ENCODE measurements at regions not wholly inside any gene's neighbourhood (a gene's known extent, or its start where the extent isn't known, plus 50 kb on each side); places are given as distances from the start of the nearest gene placed in this dataset.

DNA sequence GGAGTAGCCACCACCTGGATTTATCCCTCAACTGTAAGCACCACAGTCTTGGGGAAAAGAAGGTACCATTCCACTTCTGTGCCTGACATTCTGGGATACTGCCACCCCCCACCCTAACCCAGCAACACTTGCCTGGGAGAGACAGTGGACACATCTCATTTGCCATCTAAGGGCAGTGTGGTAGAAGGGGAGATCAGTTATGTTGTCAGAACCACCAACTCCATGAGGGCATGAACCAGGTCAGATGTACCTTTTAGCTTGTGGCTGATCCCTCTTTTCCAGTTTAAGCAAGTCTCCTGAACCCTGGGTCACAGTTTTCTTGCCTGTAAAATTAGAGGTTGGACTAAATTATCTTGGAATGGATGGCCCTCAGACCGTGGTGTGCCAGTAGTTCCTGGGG is 165.5 kb downstream of the SCP2D1 start:
- H3K4me1 ChIP-seq (ENCODE audit: control insufficient read depth in 1 of 2, insufficient read depth in 2 of 2, low read length in 2 of 2), result no peaks in the 10 kb centered on the region
- H3K9me3 ChIP-seq (ENCODE audit: control insufficient read depth in 1 of 2, low read length in 2 of 2), result no peaks in the 10 kb centered on the region

DNA sequence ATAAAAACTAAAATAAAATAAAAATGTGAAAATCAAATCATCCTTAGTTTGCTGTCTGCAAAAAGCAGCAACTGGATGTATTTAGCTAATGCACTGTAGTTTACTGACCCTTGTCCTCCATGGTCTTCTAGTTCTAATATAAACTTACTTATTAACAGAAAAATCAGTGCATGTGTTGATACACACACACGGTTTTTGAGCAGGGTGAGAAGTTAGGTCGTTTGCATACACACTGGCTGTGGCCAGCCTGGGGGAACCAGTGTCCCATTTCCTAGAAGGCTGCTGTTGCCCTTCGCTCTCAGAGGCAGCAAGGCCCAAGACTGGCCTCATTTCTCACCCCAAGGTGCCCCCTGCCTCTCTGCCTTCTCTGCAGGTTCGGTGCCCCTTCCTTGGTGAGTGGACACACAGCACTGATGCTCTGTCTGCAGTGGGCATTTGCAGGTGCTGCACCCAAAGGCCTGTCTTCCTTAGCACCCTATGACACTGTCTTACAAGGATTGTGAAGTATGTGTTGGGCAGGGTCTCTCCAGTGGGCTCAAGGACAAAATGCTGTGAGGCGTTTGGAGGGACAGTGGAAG is 168.5 kb downstream of the SCP2D1 start:
- H3K4me3 ChIP-seq (ENCODE audit: low read depth in 1 of 2, low read length in 2 of 2), result no peak overlapping the region
- no peak overlapping the region for H3K9ac ChIP-seq (ENCODE audit: low read depth in 1 of 2, low read length in 2 of 2)
- H3K36me3 ChIP-seq (ENCODE audit: control insufficient read depth in 1 of 2, insufficient read depth in 2 of 2, low read length in 2 of 2), result no peaks in the 10 kb centered on the region

More for the DNA sequence above, 165.5 kb downstream of the SCP2D1 start:
- Histone ChIP-seq H3K36me3 (ENCODE audit: control insufficient read depth in 1 of 2, insufficient read depth in 2 of 2, low read length in 2 of 2) (no peaks in the 10 kb centered on the region), H3K27me3 (ENCODE audit: control insufficient read depth in 1 of 2, insufficient read depth in 2 of 2, low read length in 2 of 2) (no peaks in the 10 kb centered on the region), H3K9ac (ENCODE audit: low read depth in 1 of 2, low read length in 2 of 2) (no peak overlapping the region), H3K4me3 (ENCODE audit: low read depth in 1 of 2, low read length in 2 of 2) (no peak overlapping the region), H3K27ac (ENCODE audit: low read depth, low read length) (no peak overlapping the region)

DNA sequence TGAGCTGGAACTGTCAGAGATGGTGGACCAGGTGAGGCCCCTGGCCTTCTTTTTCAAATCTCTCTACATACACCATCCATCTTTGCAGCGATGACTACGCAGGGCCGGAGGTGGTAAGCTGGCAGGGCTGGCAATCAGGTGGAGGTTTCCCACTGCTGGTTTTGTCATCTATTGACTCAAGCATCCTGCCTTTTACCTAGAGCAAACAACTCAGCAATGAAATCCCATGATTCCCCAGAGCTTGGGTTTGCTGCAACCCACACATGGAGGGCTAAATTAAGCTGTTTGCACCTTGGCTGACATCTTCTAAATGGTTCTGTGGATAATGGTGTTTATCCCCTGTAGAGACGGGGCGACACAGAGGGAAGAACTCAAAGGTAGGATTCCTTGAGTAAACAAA is 170.2 kb downstream of the SCP2D1 start:
- Histone ChIP-seq H3K27me3 (ENCODE audit: control insufficient read depth in 1 of 2, insufficient read depth in 2 of 2, low read length in 2 of 2) (no peaks in the 10 kb centered on the region), H3K36me3 (ENCODE audit: control insufficient read depth in 1 of 2, insufficient read depth in 2 of 2, low read length in 2 of 2) (no peaks in the 10 kb centered on the region), H3K4me3 (ENCODE audit: low read depth in 1 of 2, low read length in 2 of 2) (no peak overlapping the region), H3K9ac (ENCODE audit: low read depth in 1 of 2, low read length in 2 of 2) (no peak overlapping the region), H3K27ac (ENCODE audit: low read depth, low read length) (no peak overlapping the region), H3K9me3 (ENCODE audit: control insufficient read depth in 1 of 2, low read length in 2 of 2) (no peaks in the 10 kb centered on the region), H3K4me1 (ENCODE audit: control insufficient read depth in 1 of 2, insufficient read depth in 2 of 2, low read length in 2 of 2) (no peaks in the 10 kb centered on the region)

More for the DNA sequence above, 168.5 kb downstream of the SCP2D1 start:
- Histone ChIP-seq H3K27ac (ENCODE audit: low read depth, low read length) (no peak overlapping the region), H3K4me1 (ENCODE audit: control insufficient read depth in 1 of 2, insufficient read depth in 2 of 2, low read length in 2 of 2) (no peaks in the 10 kb centered on the region), H3K27me3 (ENCODE audit: control insufficient read depth in 1 of 2, insufficient read depth in 2 of 2, low read length in 2 of 2) (no peaks in the 10 kb centered on the region), H3K9me3 (ENCODE audit: control insufficient read depth in 1 of 2, low read length in 2 of 2) (no peaks in the 10 kb centered on the region)

DNA sequence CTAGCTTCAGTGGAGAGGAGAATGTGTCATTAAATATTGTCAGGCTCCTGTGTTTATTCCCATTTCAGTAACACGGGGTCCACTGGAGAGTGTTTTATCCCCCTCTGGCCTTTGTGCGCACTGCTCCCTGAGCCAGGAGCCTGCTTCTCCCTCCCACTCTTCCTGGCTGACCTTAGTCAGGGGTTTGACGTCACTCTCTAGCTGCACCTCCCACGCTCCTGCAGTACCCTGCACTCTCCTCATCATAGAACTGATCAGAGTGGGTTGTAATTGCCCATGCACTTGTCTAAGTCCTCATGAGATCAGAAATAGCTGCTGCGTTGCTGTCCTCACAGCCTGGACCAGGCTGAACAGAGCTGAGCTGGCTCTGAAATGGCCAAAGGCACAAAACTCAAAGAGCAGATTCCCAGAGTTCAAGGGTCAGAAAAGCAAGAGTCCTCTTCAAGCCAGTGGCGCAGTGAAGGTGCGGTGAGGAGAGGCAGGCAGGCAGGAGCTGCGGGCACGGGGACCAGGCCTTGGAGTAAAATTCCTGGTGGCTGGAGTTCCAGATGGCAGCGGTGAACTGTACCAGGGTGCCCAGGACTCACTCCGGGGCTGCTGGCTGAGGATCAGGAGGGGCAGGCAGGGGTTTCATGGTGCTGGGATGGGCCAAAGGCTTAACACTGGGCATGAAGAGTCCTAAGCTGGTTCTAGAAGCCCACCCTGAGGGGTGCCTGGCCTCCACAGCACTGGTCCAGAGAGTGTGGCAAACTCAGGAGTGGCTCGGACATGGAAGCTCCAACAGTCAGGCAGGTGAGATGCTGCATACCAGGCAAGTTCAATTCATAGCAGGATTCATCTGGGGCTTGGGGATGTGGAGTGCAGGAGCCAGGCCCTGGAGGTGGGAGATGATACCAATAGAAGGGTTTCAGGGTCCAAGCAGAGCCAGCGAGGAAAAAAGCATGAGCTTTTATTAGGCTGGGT is 170.9 kb downstream of the SCP2D1 start:
- H3K36me3 ChIP-seq (ENCODE audit: control insufficient read depth in 1 of 2, insufficient read depth in 2 of 2, low read length in 2 of 2), result no peaks in the 10 kb centered on the region
- H3K9me3 ChIP-seq (ENCODE audit: control insufficient read depth in 1 of 2, low read length in 2 of 2), result no peaks in the 10 kb centered on the region
- no peaks in the 10 kb centered on the region for H3K4me1 ChIP-seq (ENCODE audit: control insufficient read depth in 1 of 2, insufficient read depth in 2 of 2, low read length in 2 of 2)
- H3K4me3 ChIP-seq (ENCODE audit: low read depth in 1 of 2, low read length in 2 of 2), result no peak overlapping the region
- H3K9ac ChIP-seq (ENCODE audit: low read depth in 1 of 2, low read length in 2 of 2), result no peak overlapping the region
- no peak overlapping the region for H3K27ac ChIP-seq (ENCODE audit: low read depth, low read length)
- no peaks in the 10 kb centered on the region for H3K27me3 ChIP-seq (ENCODE audit: control insufficient read depth in 1 of 2, insufficient read depth in 2 of 2, low read length in 2 of 2)

DNA sequence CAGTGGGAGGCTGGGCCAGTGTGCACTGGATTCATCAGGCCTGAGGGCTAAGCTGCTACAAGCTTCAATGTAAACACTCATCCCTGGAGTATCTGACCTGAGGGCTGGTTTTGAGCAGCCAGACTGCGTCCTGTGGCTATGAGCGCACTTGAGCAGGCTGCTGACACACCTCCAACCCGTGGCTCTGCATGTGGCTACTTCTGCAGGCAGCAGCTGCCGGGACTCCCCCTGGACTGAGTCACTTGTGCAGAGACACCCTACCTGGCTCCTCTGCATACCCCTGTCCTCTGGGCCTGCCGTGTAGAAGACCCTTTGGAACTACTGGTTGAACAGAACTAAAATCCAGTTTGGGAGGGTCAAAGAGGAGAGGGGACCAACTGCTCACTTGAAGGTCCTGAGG is 172.0 kb downstream of the SCP2D1 start:
- Histone ChIP-seq H3K4me1 (ENCODE audit: control insufficient read depth in 1 of 2, insufficient read depth in 2 of 2, low read length in 2 of 2) (no peaks in the 10 kb centered on the region), H3K36me3 (ENCODE audit: control insufficient read depth in 1 of 2, insufficient read depth in 2 of 2, low read length in 2 of 2) (no peaks in the 10 kb centered on the region), H3K27ac (ENCODE audit: low read depth, low read length) (no peak overlapping the region), H3K27me3 (ENCODE audit: control insufficient read depth in 1 of 2, insufficient read depth in 2 of 2, low read length in 2 of 2) (no peaks in the 10 kb centered on the region), H3K4me3 (ENCODE audit: low read depth in 1 of 2, low read length in 2 of 2) (no peak overlapping the region), H3K9ac (ENCODE audit: low read depth in 1 of 2, low read length in 2 of 2) (no peak overlapping the region), H3K9me3 (ENCODE audit: control insufficient read depth in 1 of 2, low read length in 2 of 2) (no peaks in the 10 kb centered on the region)

DNA sequence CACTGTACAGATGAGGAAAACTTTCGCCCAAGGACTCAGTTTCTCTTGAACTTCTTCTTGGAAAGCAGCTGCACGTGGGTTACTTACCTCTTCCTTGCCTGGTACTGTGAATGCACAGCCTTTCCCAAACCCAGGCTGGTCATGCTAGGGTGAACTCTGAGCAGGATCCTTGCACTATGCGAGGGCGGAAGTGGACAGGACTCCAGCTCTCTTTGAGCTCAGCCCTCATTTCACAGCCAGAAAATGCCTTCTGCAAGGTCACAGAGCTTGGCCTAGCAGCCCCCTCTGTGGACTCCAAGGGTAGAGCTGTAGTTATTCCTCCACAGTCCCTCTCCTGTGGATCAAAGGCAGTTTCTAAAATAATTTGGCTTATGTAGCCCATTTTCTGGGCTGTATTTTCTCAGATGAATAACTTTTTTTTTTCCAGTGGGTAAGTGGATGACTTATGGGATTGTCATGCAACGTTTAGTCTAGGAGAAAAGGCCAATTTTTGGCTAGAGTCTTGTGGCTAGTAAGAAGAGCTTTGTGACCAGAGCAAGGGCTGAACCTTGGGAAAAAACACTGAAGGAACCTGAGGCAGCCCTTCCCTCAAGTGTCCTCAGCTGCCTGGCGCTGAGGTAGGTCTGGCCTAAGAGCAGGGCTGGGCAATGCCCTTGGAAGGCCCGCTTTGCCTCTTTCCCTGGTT is 172.7 kb downstream of the SCP2D1 start:
- no peak overlapping the region for H3K4me3 ChIP-seq (ENCODE audit: low read depth in 1 of 2, low read length in 2 of 2)
- no peaks in the 10 kb centered on the region for H3K27me3 ChIP-seq (ENCODE audit: control insufficient read depth in 1 of 2, insufficient read depth in 2 of 2, low read length in 2 of 2)
- no peak overlapping the region for H3K27ac ChIP-seq (ENCODE audit: low read depth, low read length)
- no peaks in the 10 kb centered on the region for H3K9me3 ChIP-seq (ENCODE audit: control insufficient read depth in 1 of 2, low read length in 2 of 2)
- no peak overlapping the region for H3K9ac ChIP-seq (ENCODE audit: low read depth in 1 of 2, low read length in 2 of 2)
- no peaks in the 10 kb centered on the region for H3K4me1 ChIP-seq (ENCODE audit: control insufficient read depth in 1 of 2, insufficient read depth in 2 of 2, low read length in 2 of 2)
- H3K36me3 ChIP-seq (ENCODE audit: control insufficient read depth in 1 of 2, insufficient read depth in 2 of 2, low read length in 2 of 2), result no peaks in the 10 kb centered on the region

DNA sequence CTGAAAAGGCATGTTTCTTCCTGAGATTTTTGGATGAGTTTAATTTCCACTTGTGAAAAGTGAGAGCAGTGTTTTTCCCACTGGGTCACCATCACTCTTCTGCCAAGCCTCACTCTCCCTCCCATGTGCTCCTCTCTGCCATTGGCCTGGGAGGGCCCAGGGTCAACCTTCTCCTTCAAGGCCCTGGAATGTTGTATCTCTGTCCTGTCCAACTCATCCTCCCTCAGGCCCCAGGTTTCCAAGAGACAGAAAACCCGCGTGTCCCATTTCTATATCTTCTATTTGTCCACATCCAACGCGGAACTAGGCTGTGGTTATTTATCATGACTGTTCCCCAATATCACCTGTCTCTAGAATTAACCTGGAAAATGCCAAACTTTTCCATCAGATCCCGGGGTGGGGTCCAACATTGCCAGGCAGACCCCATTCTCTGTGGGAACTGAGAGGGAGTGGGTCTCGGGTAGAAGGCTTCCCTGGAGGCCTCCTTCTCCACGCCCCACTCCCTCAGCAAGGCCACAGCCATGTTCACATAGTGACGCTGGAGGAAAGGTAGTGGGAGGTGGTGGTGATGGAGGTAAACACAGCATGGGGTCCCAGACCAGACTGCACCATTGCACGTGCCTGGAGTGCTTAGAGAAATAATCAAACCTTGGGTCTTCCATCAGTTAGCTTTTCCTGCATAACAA is 173.5 kb downstream of the SCP2D1 start:
- no peak overlapping the region for H3K4me3 ChIP-seq (ENCODE audit: low read depth in 1 of 2, low read length in 2 of 2)
- H3K9ac ChIP-seq (ENCODE audit: low read depth in 1 of 2, low read length in 2 of 2), result no peak overlapping the region
- H3K4me1 ChIP-seq (ENCODE audit: control insufficient read depth in 1 of 2, insufficient read depth in 2 of 2, low read length in 2 of 2), result no peaks in the 10 kb centered on the region
- H3K9me3 ChIP-seq (ENCODE audit: control insufficient read depth in 1 of 2, low read length in 2 of 2), result no peaks in the 10 kb centered on the region
- no peaks in the 10 kb centered on the region for H3K36me3 ChIP-seq (ENCODE audit: control insufficient read depth in 1 of 2, insufficient read depth in 2 of 2, low read length in 2 of 2)
- no peak overlapping the region for H3K27ac ChIP-seq (ENCODE audit: low read depth, low read length)
- H3K27me3 ChIP-seq (ENCODE audit: control insufficient read depth in 1 of 2, insufficient read depth in 2 of 2, low read length in 2 of 2), result no peaks in the 10 kb centered on the region

DNA sequence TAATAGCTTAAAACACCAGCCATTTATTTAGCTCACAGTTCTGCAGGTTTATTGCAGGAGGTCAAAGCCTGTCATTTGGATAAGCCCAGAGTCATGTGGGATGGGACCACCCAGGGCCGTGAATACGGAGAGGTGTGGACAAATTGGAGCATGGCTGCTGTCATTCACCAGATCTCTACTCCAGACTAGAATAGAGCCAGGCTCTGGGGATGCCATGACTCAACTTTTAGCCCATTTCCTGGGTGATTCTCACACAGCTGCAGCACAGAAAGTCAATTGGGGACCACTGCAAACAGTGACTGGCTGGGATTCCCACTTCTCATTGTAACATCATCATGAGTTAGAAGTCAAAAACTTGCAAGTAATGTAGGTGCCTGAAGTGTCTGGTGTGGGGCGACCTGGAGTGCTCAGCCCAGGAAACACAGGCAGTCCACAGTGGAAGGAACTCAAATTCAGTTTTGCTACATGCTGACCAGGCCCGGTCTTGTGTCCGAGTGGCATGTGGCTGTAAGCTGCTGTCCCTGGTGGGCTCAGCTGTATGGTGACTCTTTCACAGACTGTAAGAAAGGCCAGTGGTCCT is 174.3 kb downstream of the SCP2D1 start:
- H3K27me3 ChIP-seq (ENCODE audit: control insufficient read depth in 1 of 2, insufficient read depth in 2 of 2, low read length in 2 of 2), result no peaks in the 10 kb centered on the region
- no peak overlapping the region for H3K27ac ChIP-seq (ENCODE audit: low read depth, low read length)
- no peak overlapping the region for H3K4me3 ChIP-seq (ENCODE audit: low read depth in 1 of 2, low read length in 2 of 2)
- no peaks in the 10 kb centered on the region for H3K36me3 ChIP-seq (ENCODE audit: control insufficient read depth in 1 of 2, insufficient read depth in 2 of 2, low read length in 2 of 2)
- no peak overlapping the region for H3K9ac ChIP-seq (ENCODE audit: low read depth in 1 of 2, low read length in 2 of 2)
- H3K9me3 ChIP-seq (ENCODE audit: control insufficient read depth in 1 of 2, low read length in 2 of 2), result no peaks in the 10 kb centered on the region
- no peaks in the 10 kb centered on the region for H3K4me1 ChIP-seq (ENCODE audit: control insufficient read depth in 1 of 2, insufficient read depth in 2 of 2, low read length in 2 of 2)

DNA sequence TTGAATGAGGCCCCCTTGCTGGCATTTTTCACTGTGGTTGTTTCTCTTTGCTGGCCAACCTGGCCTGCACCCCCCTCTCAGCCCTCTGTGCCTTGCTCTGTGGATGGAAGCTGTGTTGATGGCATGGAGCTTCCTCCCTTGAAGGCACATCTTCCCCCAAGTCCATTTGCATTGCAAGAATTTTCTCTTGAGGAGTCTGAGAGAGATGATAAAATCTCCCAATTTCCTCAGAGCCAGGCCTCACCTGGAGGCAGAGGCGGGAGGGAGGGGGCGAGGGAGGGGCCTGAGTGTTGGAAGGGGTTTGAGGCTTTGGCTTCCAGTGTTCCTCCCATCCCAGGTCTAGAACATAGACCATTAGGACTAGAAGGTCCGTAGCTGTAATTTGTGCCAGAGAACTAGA is 175.1 kb downstream of the SCP2D1 start:
- H3K27me3 ChIP-seq (ENCODE audit: control insufficient read depth in 1 of 2, insufficient read depth in 2 of 2, low read length in 2 of 2), result no peaks in the 10 kb centered on the region
- H3K9me3 ChIP-seq (ENCODE audit: control insufficient read depth in 1 of 2, low read length in 2 of 2), result no peaks in the 10 kb centered on the region
- H3K4me1 ChIP-seq (ENCODE audit: control insufficient read depth in 1 of 2, insufficient read depth in 2 of 2, low read length in 2 of 2), result no peaks in the 10 kb centered on the region
- no peak overlapping the region for H3K27ac ChIP-seq (ENCODE audit: low read depth, low read length)
- H3K4me3 ChIP-seq (ENCODE audit: low read depth in 1 of 2, low read length in 2 of 2), result no peak overlapping the region
- no peak overlapping the region for H3K9ac ChIP-seq (ENCODE audit: low read depth in 1 of 2, low read length in 2 of 2)
- H3K36me3 ChIP-seq (ENCODE audit: control insufficient read depth in 1 of 2, insufficient read depth in 2 of 2, low read length in 2 of 2), result no peaks in the 10 kb centered on the region
